Right lobe of liver (tissue), 6 donors: ENCODE measurements at regions not wholly inside any gene's neighbourhood (a gene's known extent, or its start where the extent isn't known, plus 50 kb on each side); places are given as distances from the start of the nearest gene placed in this dataset.

Experiments used
- ATAC-seq, 4 donors: fragments of 200-7000 bp; cut with Tn5 transposase; one replicate each; pipeline ENCODE4 v1.9.1; 2020; ENCODE audit warnings: mild to moderate bottlenecking in 4 of 4, moderate library complexity in 4 of 4
- DNase-seq, 3 donors: peaks; one replicate each; pipeline ENCODE4 v3.0.0-alpha.2; 2020
- H3K27ac ChIP-seq, 3 donors: fragments of 200-600 bp; one replicate each; pipeline ENCODE4 v1.8.0; 2022
- H3K27me3 ChIP-seq, 2 donors: fragments of 200-600 bp; one replicate each; pipeline ENCODE4 v1.8.0; 2022
- H3K36me3 ChIP-seq, 4 donors: fragments of 200-600 bp; sonication (generic) in 1 of 4; one replicate each; pipeline versions ENCODE4 v1.5.1 to v1.8.0; 2017 to 2022; ENCODE audit warnings: control low read depth in 1 of 4
- H3K4me1 ChIP-seq, 4 donors: fragments of 200-600 bp; sonication (generic) in 1 of 4; one replicate each; pipeline versions ENCODE4 v1.5.1 to v1.8.0; 2017 to 2022; ENCODE audit warnings: control low read depth in 1 of 4
- H3K4me3 ChIP-seq, 3 donors: fragments of 200-600 bp; one replicate each; pipeline ENCODE4 v1.8.0; 2022
- H3K9me3 ChIP-seq, 4 donors: fragments of 200-600 bp; sonication (generic) in 1 of 4; one replicate each; pipeline versions ENCODE4 v1.5.1 to v1.8.0; 2017 to 2022; ENCODE audit warnings: control low read depth in 1 of 4
- CTCF ChIP-seq, 4 donors: fragments of 200-600 bp in 3 of 4; fragments of 450-650 bp in 1 of 4; IDR thresholded peaks; one replicate each; pipeline versions ENCODE4 v1.5.1 to v1.8.0; 2016 to 2022; ENCODE audit warnings: antibody characterized with exemption in 4 of 4, mild to moderate bottlenecking in 2 of 4
- POLR2A ChIP-seq: fragments of 450-650 bp; IDR thresholded peaks from one replicate; pipeline ENCODE4 v1.6.1; 2017; ENCODE audit warnings: antibody characterized with exemption, mild to moderate bottlenecking
- WGBS: methylation state at CpG from one replicate; pipeline ENCODE4 v1.1.6; 2018; ENCODE audit warnings: low coverage, low lambda C conversion rate; ENCODE audit not compliant: insufficient coverage; ENCODE audit errors: missing lambda C conversion rate; 5-methylcytosine and 5-hydroxymethylcytosine counted together
- intact Hi-C, 2 donors: fragments of 100-400 bp; cut with DNase I; formaldehyde crosslinking; loops; one replicate each; pipeline versions ENCODE4 v1.11.2 to v1.14.1; 2022
- donor health status: DM: no; HTN: yes; CAD: no.
- donor health status: DM: no; HTN: no; CAD: no.
- donor health status: DM: no; HTN: no; CAD: no.
- donor health status: DM: no; HTN: yes; CAD: no.
- donor health status: DM: no; HTN: yes; CAD: no.

GRCh38 chr2:10515887-10516286 lies 67.8 kb upstream of the ODC1 start:
- intact Hi-C loops: no loop called here
- no peak for TF ChIP-seq POLR2A
- TF ChIP-seq CTCF (IDR thresholded peaks at IDR 0.05): no peak
- H3K27me3 ChIP-seq: no peaks in the 10 kb centered on the region
- H3K36me3 ChIP-seq: no peaks in the 10 kb centered on the region
- WGBS: 71% methylated on average over 1 of the region's 1 CpG
- H3K4me1 ChIP-seq: no peaks in the 10 kb centered on the region
- peaks cover 0 to 6% (median 0%) of the 10 kb centered on the region in 4 donors for H3K9me3 ChIP-seq
- ATAC-seq (no peak), DNase-seq (no peak)
- H3K4me3 ChIP-seq: no peak overlapping the region
- no peak overlapping the region for H3K27ac ChIP-seq

GRCh38 chr2:10514743-10515142 lies 66.6 kb upstream of the ODC1 start:
- H3K27ac ChIP-seq: no peak overlapping the region
- H3K4me3 ChIP-seq: no peak overlapping the region
- WGBS: 91% methylated on average over 7 of the region's 10 CpGs
- H3K36me3 ChIP-seq: no peaks in the 10 kb centered on the region
- no peak for TF ChIP-seq CTCF (IDR thresholded peaks at IDR 0.05)
- TF ChIP-seq POLR2A: no peak
- intact Hi-C loops: no loop called here
- peaks cover 0 to 6% (median 0%) of the 10 kb centered on the region in 4 donors for H3K9me3 ChIP-seq
- ATAC-seq (no peak), DNase-seq (peak in 1 of 3 donors; percentile 5)
- no peaks in the 10 kb centered on the region for H3K27me3 ChIP-seq
- H3K4me1 ChIP-seq: no peaks in the 10 kb centered on the region

GRCh38 chr2:10514273-10514672 lies 66.1 kb upstream of the ODC1 start:
- TF ChIP-seq CTCF (IDR thresholded peaks at IDR 0.05) (no peak), POLR2A (no peak)
- no peaks in the 10 kb centered on the region for H3K27me3 ChIP-seq
- H3K9me3 ChIP-seq: peaks cover 0 to 6% (median 0%) of the 10 kb centered on the region in 4 donors
- no peaks in the 10 kb centered on the region for H3K4me1 ChIP-seq
- ATAC-seq (no peak), DNase-seq (peak in 1 of 3 donors; percentile 8)
- H3K4me3 ChIP-seq: no peak overlapping the region
- intact Hi-C loops: no loop called here
- no peak overlapping the region for H3K27ac ChIP-seq
- WGBS: 57% methylated on average over 2 of the region's 4 CpGs
- no peaks in the 10 kb centered on the region for H3K36me3 ChIP-seq

GRCh38 chr2:10513201-10513600 lies 65.1 kb upstream of the ODC1 start:
- H3K27ac ChIP-seq: no peak overlapping the region
- DNase-seq: peak in 1 of 3 donors; percentile 21
- no peak for ATAC-seq
- TF ChIP-seq POLR2A (no peak), CTCF (IDR thresholded peaks at IDR 0.05) (no peak)
- H3K9me3 ChIP-seq: peaks cover 0 to 6% (median 0%) of the 10 kb centered on the region in 4 donors
- no peaks in the 10 kb centered on the region for H3K27me3 ChIP-seq
- WGBS: 71% methylated on average over 2 of the region's 3 CpGs
- intact Hi-C loops: no loop called here
- H3K4me1 ChIP-seq: no peaks in the 10 kb centered on the region
- no peaks in the 10 kb centered on the region for H3K36me3 ChIP-seq
- H3K4me3 ChIP-seq: no peak overlapping the region

- intact Hi-C loops: no loop called here
- Histone ChIP-seq H3K27me3 (no peaks in the 10 kb centered on the region), H3K9me3 (no peaks in the 10 kb centered on the region), H3K4me3 (no peak overlapping the region), H3K27ac (no peak overlapping the region), H3K4me1 (no peaks in the 10 kb centered on the region), H3K36me3 (no peaks in the 10 kb centered on the region)
- no peak for ATAC-seq
- no peak for TF ChIP-seq POLR2A
- TF ChIP-seq CTCF (IDR thresholded peaks at IDR 0.05): no peak
- DNase-seq: no peak
These were observed 59.9 kb upstream of the ODC1 start for GRCh38 chr2:10508038-10508437.
